Stimulated activated CD8-positive, alpha-beta memory T cell treated with anti-CD3 and anti-CD28 coated beads, Interleukin-4, amount 100 ng/mL, for 48 hours (primary cell): ENCODE measurements at regions not wholly inside any gene's neighbourhood (a gene's known extent, or its start where the extent isn't known, plus 50 kb on each side); places are given as distances from the start of the nearest gene placed in this dataset.
"Not testable (repeated sequence)": the region's sequence is repeated elsewhere in the genome, so short reads cannot be mapped to it uniquely, and the experiment has no call there.

Experiments
- DNase-seq: peaks from one replicate; pipeline ENCODE4 v3.0.0-alpha.2; 2020

DNA sequence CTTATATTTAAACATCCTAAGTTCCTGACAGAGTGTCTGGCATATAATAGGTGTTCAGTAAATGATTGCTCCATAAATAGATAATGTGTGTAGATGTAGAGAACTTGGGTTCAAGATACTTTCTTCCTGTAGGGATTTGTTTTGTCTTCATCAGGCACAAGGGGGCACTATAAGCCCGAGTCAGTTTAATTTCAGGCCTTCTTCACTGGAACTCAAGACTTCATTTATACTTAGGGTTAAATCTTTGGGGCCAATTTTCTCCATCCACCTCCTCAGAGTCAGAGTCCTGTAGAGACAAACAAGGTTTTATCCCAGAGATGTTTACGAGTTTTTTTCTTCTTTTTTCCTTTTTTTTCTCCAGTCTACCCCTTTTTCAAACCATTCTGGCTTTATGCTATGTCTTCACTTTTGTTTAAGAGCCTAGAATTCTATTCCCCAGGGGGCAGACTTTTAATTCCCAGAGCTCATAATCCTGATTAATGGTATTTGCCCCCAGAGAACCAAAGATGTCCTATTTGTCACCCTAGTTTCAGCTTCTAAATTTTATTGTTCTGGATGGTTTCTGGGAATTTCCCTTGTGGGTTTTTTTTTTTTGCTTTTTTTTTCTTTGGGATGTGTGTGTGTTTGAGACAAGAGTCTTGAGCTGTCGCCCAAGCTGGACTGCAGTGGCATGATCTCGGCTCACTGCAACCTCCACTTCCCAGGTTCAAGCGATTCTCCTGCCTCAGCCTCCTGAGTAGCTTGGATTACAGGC lies 88.4 kb downstream of the HFE start:
- peak; percentile 49 for DNase-seq

DNA sequence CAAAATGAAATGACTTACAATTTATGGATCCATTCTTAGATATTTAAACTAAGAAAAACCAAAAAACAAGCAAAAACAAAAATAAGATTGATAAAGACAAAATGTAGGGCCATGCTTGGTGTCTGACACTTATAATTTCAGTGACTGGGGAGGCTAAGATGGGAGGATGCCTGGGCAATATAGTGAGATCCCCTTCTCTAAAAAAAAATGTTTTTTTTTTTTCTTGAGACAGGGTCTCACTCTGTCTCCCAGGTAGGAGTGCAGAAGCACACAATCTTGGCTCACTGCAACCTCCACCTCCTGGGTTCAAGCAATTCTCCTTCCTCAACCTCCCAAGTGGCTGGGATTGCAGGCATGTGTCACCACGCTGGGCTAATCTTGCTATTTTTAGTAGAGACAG lies 92.4 kb downstream of the HFE start:
- DNase-seq: no peak

DNA sequence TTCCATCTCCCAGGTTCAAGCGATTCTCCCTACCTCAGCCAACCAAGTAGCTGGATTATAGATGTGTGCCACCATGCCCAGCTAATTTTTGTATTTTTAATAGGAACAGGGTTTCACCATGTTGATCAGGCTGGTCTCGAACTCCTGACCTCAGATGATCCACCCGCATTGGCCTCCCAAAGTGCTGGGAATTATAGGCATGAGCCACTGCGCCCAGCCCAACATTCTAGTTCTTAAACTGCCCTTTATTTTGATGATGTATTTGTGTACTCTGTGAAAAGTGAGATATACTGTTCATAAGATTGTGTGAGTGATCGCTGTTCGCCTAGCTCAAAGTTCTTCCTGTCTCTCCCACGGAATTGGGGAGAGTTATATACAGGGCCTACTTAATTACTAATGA lies 93.1 kb downstream of the HFE start:
- DNase-seq: no peak

DNA sequence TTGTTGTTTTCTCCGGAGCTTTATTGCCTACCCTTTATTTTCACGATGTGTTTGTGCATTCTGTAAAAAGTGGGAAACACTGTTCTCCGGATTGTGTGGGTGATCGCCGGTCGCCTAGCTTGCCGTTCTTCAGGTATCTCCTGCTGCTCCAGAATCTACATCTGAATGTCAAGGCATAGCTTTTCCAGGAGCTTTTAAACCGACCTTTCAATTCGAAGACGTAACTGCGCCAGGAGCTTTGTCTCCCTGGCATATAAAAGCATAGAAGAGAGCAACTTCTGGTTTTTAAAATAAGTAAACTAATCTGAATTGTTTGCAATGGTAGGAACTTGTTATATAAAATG lies 96.0 kb downstream of the HFE start:
- DNase-seq: no peak

DNA sequence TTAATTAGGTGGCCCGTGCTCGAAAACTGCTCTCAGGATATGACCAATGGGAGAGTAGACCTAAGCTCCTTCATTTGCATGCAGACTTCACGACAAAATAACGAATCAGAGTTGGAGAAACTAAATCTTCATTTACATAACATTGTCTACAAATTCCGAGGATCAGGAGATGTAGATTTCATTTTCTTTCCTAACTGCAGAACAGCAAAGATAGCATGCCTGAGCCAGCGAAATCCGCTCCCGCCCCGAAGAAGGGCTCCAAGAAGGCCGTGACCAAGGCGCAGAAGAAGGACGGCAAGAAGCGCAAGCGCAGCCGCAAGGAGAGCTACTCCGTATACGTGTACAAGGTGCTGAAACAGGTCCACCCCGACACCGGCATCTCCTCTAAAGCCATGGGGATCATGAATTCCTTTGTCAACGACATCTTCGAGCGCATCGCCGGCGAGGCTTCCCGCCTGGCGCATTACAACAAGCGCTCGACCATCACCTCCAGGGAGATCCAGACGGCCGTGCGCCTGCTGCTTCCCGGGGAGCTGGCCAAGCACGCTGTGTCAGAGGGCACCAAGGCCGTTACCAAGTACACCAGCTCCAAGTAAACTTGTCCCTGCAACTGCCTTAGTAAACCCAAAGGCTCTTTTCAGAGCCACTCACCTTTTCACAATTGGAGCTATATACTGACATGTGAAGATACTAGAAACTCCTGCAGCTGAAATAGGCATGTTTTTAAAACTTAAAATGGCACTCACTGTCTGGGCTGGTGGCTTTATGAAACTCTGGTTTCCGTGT lies 96.5 kb downstream of the HFE start:
- peak; percentile 79 for DNase-seq

DNA sequence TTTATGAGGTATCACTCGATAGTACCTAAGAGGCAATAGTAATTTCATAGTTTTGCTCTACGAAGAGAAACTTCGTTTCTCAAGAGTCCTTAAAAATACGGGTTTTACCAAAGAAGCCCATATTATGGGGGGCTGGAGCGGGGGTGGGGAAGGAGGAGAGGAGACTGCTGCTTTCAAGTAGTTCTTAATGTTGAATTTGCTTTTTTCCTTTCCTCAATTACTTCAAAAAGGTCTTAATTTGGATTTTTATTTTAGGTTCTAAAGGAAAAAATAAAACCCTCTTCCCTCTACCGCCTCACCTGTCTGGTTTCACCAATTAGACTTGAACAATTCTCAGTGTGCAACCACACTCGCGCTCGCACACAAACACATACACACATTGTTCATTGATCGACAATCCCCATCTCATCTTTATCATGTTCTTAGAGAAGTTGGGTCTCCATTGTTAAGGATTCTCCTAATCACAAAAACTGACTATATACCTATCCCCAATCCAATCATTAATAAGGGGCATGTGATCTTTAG lies 97.2 kb downstream of the HFE start:
- no peak for DNase-seq

DNA sequence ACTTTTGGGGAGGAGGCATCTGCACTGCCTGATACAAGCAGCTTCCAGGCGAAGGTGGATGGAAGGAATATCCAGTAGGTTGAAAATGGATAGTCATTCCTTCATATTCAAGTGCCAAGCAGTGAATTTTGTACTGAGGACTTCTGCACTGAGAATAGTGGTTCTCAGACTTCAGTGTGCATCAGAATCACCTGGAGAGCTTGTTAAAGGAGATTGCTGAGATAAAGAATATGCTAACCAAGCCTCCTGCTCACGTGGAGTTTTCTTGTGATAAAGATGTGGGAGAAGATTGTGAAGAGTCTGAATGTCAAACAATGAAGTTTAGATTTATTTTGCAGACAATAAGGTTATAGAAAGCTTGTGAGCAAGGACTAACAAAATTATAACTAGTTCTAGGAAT lies 97.8 kb downstream of the HFE start:
- DNase-seq: no peak

DNA sequence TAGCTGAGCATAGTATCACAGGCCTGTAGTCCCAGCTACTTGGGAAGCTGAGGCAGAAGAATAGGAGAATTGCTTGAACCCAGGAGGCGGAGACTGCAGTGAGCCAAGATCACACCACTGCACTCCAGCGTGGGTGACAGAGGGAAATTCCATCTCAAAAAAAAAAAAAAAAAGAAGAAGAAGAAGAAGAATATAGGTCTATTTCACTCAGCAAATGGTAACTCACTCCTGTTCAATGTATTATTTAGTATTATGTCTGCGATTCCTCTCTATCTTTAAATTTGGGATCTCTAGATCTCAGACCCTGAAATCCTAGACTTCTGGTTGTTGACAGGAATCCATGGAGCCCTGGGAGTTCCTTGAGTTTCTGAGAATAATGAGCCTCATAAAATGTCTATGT lies 98.6 kb downstream of the HFE start:
- no peak for DNase-seq

DNA sequence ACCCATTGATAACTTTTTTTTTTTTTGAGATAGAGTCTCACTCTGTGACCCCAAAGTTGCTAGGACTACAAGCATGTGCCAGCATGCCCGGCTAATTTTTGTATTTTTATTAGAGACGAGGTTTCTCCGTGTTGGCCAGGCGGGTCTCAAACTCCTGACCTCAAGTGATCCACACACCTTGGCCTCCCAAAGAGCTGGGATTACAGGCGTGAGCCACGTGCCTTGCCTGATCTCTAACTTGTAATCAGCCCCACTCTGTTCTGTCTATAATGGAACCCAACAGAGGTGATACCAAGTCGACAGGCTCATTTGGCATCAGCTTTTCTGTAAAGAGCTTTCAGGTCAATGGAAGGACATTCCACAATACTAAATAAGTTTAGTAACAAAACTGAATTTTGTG lies 99.4 kb downstream of the HFE start:
- DNase-seq: no peak

DNA sequence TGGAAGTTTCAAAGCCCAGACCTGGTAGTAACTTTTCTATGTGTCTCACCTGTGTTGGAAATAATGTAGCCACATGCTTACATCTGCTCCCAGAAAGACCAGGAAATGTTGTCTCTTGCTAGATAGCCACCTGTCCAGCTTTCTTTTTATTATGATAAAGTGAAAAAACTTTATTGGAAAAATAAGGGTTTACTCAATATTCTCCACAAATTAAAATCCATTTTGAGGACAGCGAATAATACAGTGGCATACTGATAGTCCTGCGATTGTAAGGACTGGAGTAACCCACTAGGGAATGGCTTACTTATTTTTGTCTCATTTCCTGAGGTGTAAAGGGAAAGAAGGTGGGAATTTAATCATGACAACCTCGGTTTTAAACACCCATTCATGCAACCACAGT lies 100.1 kb downstream of the HFE start:
- no peak for DNase-seq

DNA sequence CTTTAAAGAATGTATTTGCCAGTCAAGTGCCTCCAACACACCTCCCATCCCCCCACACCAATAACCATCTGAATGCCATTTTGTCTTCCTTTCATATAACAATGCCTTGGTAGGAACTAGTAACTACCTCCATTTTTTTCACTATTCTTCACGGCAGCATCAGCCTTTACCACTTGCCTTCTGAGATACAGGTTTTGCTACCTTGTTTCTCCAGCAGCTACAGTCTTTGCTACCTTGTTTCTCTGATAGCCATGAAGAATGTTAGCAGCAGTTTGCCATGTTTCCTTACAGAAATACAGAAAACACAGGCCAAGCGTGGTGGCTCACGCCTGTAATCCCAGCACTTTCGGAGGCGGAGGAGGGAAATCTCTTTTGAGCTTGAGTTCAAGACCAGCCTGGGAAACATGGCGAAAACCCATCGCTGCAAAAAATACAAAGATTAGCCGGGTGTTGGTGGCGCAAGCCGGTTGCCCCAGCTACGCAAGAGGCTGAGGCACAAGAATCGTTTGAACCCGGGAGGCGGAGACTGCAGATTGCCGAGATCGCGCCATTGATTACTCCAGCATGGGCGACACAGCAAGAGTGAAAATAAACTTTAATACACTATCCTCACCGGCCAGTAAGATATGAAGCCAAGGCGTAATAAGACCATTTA lies 100.9 kb downstream of the HFE start:
- peak; percentile 73 for DNase-seq

DNA sequence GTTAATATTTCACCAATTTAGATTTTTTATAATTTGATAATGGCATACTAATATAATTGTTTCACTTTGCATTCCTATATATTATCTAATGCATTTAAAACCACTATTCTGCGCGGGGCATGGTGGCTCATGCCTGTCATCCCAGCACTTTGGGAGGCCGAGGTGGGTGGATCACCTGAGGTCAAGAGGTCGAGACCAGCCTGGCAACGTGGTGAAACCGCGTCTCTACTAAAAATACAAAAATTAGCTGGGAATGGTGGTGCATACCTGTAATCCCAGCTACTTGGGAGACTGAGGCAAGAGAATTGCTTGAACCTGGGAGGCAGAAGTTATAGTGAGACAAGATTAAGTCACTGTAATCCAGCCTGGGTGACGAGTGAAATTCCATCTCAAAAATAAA lies 104.3 kb downstream of the HFE start:
- DNase-seq: not testable (repeated sequence)

DNA sequence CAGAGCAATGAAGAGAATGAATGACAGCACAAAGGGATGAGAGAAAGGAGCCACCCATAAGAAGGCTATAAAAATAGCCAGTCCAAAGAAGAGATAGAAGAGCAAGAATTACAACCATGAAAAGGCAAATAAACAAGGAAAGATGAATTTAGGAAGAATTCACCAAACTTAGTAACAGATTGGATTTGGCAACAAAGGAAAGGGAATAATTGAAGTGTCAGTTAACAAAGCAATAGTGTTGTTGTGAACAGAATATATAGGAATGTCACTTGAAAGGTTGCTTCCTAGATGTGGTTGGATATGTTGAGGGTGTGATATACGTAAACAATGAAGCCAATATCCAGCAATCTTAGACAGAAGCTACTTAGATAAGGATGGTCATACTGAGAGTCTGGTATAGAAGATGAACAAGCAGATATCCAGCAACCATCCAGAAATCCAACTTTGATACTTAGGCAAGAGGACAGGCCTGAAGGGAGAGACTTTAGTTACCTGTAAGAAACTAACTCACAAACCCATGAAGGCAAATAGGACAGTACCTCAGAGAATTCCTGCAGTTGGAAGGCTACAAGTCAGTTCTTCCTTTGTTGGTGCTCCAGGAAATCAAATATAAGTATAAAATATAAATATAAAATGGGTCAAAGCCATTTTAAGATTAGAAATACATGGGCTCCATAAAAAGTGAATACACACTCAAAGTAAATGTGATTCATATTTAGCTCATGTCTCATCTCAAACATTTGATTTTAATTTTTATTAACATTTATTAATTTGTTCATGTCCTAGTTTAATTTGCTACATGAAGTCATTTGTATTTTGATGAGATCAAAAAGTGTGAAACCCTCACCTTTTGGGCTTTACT lies 106.5 kb downstream of the HFE start:
- DNase-seq: no peak

DNA sequence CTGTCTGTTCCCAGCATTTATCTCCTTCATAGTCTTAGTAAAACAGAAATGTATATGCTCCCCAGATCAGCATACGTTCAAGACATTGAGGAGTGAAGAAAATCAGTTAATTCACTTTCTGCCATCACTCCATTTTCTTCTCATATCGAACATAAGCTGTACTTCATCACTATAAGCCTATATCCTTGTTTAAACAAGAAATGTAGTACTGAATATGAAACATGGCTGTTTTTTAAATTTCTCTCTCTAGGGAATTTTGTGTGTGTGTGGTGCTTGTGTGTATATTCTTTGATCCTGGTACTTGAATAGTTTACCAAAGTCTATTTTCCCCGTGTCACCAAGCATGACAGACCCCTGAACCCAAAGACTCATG lies 107.1 kb downstream of the HFE start:
- DNase-seq: no peak

DNA sequence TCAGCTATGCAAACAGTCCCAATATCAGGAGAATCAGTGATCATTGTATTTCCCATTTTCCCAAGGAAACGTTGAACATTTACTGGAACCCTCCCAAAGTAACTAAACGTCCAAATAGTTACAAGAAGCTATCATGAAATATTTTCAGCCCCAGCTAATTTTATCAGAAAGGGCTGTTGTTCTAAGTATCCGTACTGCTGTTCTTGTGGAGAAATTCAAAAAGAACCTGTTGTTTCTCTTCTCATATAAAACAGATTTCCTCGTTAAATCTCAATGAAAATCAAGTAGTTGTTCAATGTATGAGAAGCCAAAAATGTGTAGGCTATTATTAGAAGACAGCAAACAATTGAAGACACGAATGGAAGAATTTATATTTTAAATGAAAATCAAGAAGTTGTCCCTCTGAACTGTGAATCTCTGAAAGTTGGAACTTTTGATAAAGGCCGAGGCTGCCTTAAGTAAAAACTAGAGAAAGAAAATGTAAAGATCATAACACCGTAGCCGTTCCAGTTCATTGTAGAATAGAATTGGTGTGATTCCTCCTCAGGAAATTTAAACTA lies 107.7 kb downstream of the HFE start:
- no peak for DNase-seq

DNA sequence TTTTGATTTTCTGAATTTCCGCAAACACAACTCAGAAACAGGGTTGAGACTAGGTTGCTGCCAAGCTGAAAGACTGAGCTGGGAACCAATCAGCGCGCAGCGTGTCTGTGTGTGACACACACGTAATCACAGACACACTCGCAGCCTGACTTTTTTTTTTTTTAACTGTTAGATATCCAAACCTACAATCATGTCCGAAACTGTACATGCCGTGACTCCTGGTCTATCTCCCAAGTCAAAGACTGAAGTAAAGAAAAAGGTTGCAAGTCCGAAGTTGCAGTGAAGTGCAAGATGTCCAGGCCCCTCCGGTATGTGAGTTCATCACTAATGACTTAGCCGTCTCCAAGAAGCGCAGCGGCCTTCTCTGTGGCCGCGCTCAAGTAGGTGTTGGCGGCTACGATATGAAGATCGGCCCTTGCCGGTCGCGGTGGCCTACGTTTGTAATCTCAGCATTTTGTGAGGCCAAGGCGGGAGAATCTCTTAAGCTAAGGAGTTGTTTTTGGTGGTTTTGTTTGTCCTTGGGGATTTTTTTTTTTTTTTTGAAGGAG lies 108.2 kb downstream of the HFE start:
- DNase-seq: peak; percentile 82

DNA sequence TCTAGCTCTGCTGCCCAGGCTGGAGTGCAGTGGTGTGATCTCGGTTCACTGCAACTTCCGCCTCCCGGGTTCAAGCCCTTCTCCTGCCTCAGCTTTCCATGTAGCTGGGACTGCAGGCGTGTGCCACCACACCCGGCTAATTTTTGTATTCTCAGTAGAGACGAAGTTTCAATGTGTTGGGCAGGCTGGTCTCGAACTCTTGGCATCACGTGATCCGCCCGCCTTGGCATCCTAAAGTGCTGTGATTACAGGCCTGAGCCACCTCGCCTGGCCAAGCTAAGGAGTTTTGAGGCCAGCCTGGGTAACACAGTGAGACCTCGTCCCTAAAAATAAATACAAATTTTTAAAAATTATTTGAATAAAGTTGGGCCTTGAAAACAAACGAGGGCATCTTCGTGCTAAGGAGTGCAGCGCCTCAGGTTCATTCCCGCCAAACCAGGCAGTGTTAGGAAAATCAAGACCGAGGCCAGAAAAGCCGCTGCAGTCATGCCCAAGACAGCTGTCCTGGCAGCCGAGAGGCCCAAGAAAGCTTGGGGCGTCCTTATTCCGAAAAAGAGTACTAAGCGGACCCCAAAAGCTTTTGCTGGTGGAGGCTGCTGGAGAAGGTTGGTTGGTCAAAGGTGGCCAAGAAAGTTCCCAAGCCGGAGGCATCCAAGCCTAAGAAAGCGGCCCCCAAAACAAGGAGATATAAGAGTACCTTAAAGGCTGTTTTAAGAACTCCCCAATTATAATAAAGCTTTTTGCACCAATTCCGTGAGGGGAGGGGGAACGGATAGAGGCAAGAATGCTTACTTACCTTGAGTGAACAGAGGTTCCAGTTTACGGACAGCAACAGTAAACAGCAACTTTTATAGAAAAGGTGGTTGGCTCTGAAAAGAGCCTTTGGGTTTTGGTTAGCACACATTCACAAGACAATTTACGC lies 109.0 kb downstream of the HFE start:
- peak; percentile 71 for DNase-seq

DNA sequence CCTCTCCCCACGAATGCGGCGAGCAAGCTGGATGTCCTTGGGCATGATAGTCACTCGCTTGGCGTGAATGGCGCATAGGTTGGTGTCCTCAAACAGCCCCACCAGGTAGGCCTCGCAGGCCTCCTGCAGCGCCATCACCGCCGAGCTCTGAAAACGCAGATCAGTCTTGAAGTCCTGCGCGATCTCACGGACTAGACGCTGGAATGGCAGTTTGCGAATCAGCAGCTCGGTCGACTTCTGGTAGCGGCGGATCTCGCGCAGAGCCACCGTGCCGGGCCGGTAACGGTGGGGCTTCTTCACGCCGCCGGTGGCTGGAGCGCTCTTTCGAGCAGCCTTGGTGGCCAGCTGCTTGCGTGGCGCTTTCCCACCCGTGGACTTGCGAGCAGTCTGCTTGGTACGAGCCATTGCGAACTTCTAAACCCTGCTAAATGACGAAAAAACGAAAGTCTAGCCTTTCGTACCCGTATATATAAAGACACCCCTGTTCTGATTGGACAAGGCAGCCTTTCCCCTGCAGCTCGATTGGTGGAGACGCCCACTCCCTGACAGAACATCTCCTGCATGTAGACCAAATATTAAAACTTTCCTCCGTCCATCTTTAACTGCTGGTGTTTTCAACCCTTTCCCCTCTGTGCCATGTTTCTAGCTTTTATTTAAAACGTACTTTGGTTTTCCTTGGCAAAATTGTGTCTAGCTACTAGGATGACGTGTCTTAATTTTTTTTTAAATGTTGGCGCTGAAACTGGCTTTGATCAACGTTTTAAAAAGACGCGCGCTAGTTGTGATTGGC lies 109.8 kb downstream of the HFE start:
- DNase-seq: peak; percentile 74

DNA sequence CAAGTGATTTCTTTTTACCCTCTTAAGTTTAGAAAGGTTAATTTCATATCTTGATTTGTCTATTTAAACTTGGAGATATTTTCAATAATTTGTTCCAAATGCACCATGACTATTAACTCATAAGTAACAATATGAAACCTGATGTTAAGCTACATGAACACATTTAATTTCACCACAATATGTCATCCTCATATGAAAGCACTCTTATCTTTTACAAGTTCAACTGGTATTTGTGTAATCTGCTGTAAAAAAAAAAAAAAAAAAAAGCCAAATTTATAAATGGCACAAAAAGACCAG lies 110.4 kb downstream of the HFE start:
- DNase-seq: no peak

DNA sequence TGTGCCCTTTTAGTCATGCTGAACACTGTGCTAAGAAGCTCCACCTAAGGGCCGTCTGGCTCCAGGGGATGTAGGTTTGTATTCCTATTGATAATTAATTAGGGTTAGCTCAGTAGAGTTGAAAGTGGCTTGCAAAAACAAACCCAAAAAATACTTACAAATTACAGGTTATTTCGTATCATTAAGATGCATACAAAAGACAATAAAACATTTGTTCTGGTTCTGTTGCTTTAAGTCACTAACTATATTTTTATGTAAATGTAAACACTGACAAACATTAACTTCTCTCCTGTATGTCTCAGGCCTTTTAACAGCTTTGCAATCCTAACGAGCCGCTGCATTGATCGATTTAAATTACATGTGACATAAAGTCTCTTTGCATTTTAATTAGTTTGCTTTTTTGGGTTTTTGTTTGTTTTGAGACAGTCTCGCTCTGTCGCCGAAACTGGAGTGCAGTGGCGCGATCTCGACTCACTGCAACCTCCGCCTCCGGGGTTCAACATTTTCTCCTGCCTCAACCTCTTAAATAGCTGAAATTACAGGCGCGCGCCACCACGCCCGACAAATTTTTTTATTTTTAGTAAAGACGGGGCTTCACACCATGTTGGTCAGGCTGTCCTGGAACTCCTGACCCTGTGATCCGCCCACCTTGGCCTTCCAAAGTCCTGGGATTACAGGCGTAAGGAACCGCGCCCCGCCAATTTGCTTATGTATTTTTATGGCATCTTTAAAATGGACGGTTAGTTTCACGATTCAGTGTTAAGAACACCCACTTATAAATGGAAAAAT lies 110.9 kb downstream of the HFE start:
- peak; percentile 71 for DNase-seq
